Sigmoid colon (tissue), 4 donors: ENCODE measurements at regions not wholly inside any gene's neighbourhood (a gene's known extent, or its start where the extent isn't known, plus 50 kb on each side); places are given as distances from the start of the nearest gene placed in this dataset.

Experiments
- EP300 ChIP-seq, 4 donors: sonication (generic); formaldehyde crosslinking; IDR thresholded peaks; one replicate each; pipeline ENCODE4 v1.6.1; 2017; ENCODE audit warnings: antibody characterized with exemption in 4 of 4
- POLR2A ChIP-seq, 2 donors: fragments of 450-650 bp; IDR thresholded peaks; one replicate each; pipeline ENCODE4 v1.6.1; 2016; ENCODE audit warnings: antibody characterized with exemption in 2 of 2, mild to moderate bottlenecking in 2 of 2, moderate library complexity in 2 of 2
- POLR2AphosphoS5 ChIP-seq, 4 donors: sonication (generic); formaldehyde crosslinking; IDR thresholded peaks; one replicate each; pipeline ENCODE4 v1.6.1; 2017; ENCODE audit warnings: antibody characterized with exemption in 4 of 4
- TF ChIP-seq, protein P1 (sequence below), 4 experiments: fragments of 450-650 bp in 3 of 4; fragments of 200-600 bp in 1 of 4; IDR thresholded peaks; one replicate each; pipeline ENCODE4 v1.5.1; 2016 to 2019; ENCODE audit warnings: antibody characterized with exemption in 4 of 4, mild to moderate bottlenecking in 3 of 4, moderate library complexity in 2 of 4

DNA sequence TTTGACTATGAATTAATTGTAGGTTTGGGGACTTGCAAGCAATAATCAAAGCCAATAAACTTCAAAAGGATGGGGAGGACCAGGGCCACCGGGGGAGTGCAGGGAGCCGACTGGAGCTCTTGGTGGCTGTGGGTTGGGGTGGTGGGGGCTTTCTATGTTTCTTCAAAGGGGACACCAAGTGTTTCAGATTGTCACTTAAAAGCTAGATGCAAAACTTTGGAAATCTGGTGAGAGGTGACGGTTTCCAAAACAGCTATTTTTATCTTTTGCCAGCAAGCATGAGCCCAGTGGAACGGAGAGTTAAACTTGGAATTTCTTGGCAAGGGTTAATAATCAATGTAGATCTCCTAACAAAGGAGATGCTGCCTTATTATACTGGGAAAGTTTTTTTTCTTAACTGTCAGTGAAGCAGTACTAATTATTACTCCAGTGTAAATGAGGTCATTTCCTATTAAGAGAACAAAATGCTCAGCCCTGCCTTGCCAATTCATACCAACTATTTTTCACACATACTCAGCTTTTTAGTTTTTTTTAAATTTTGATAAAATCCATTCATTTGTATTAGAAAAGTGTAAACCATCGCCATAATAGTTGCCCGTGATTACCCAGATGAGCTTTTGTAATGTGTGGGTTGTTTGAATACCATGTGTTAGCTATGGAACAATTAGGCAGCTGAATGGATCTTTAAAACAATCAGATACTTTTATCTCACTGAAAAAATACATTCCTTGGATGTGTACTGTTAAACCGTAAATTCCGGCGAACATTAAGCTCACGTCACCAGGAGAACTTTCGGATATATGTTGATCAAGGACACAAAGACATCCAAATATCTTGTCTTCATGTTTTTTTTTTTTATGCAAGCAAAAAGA lies 95.9 kb upstream of the ZNF536 start:
- TF ChIP-seq, protein P1, sequence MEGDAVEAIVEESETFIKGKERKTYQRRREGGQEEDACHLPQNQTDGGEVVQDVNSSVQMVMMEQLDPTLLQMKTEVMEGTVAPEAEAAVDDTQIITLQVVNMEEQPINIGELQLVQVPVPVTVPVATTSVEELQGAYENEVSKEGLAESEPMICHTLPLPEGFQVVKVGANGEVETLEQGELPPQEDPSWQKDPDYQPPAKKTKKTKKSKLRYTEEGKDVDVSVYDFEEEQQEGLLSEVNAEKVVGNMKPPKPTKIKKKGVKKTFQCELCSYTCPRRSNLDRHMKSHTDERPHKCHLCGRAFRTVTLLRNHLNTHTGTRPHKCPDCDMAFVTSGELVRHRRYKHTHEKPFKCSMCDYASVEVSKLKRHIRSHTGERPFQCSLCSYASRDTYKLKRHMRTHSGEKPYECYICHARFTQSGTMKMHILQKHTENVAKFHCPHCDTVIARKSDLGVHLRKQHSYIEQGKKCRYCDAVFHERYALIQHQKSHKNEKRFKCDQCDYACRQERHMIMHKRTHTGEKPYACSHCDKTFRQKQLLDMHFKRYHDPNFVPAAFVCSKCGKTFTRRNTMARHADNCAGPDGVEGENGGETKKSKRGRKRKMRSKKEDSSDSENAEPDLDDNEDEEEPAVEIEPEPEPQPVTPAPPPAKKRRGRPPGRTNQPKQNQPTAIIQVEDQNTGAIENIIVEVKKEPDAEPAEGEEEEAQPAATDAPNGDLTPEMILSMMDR (IDR thresholded peaks at IDR 0.05): no peak
- no peak for TF ChIP-seq POLR2AphosphoS5 (IDR thresholded peaks at IDR 0.05)
- no peak for TF ChIP-seq POLR2A (IDR thresholded peaks at IDR 0.05)
- TF ChIP-seq EP300 (IDR thresholded peaks at IDR 0.05): no peak
